PC-9 (cell line): ENCODE measurements at regions not wholly inside any gene's neighbourhood (a gene's known extent, or its start where the extent isn't known, plus 50 kb on each side); places are given as distances from the start of the nearest gene placed in this dataset.

ENCODE experiments used
- BruUV-seq: library from RNA; stranded (reverse); fragments of 400-500 nt; replicated peaks from 2 replicates; lab custom pipeline; 2021; lab: Mats Ljungman, UMichigan
- CTCF ChIA-PET: fragments of 300-600 bp; sonication (Branson Sonifier 250); formaldehyde crosslinking; loops from one replicate; lab custom pipeline; 2022; ENCODE audit warnings: antibody characterized with exemption; lab: Charles Lee
- POLR2A ChIA-PET: fragments of 300-600 bp; sonication (Branson Sonifier 250); formaldehyde crosslinking; loops from one replicate; lab custom pipeline; 2022; ENCODE audit warnings: antibody characterized with exemption; ENCODE audit not compliant: unreplicated experiment; lab: Charles Lee
- DNase-seq, 2 experiments: peaks; one replicate each; pipeline versions ENCODE4 v3.0.0 to v3.0.0-alpha.2; 2015 to 2022; ENCODE audit warnings: mixed read lengths in 1 of 2
- H2AFZ ChIP-seq: fragments of 200-600 bp; sonication (generic); 2 replicates; pipeline ENCODE4 v1.8.1; 2017; ENCODE audit warnings: antibody characterized with exemption
- H3F3A ChIP-seq: fragments of 200-600 bp; sonication (generic); 2 replicates; pipeline ENCODE4 v1.8.1; 2017; ENCODE audit warnings: antibody characterized with exemption, mild to moderate bottlenecking, low read depth; ENCODE audit not compliant: insufficient read depth
- H3K27ac ChIP-seq: fragments of 200-600 bp; sonication (generic); 2 replicates; pipeline ENCODE4 v1.6.1; 2016; ENCODE audit warnings: mixed run types
- H3K27me3 ChIP-seq: fragments of 200-600 bp; sonication (generic); 2 replicates; pipeline ENCODE4 v1.6.1; 2016; ENCODE audit warnings: low read depth, mixed run types; ENCODE audit not compliant: insufficient read depth
- H3K36me3 ChIP-seq: fragments of 200-600 bp; sonication (generic); 2 replicates; pipeline ENCODE4 v1.6.1; 2016; ENCODE audit warnings: low read depth, mixed run types
- H3K4me1 ChIP-seq: fragments of 200-600 bp; sonication (generic); replicated peaks from 2 replicates; pipeline ENCODE4 v1.6.1; 2016; ENCODE audit warnings: mixed run types; ENCODE audit not compliant: insufficient read depth
- H3K4me2 ChIP-seq: fragments of 200-600 bp; sonication (generic); 2 replicates; pipeline ENCODE4 v1.6.1; 2017; ENCODE audit warnings: mixed run types
- H3K4me3 ChIP-seq: fragments of 200-600 bp; sonication (generic); 2 replicates; pipeline ENCODE4 v1.6.1; 2016; ENCODE audit warnings: mixed run types
- H3K79me2 ChIP-seq: fragments of 200-600 bp; sonication (generic); 2 replicates; pipeline ENCODE4 v1.6.1; 2017; ENCODE audit warnings: low read depth, mixed run types
- H3K9me2 ChIP-seq: fragments of 200-600 bp; sonication (generic); 2 replicates; pipeline ENCODE4 v1.8.1; 2017; ENCODE audit warnings: mild to moderate bottlenecking; ENCODE audit not compliant: insufficient read depth
- H3K9me3 ChIP-seq: fragments of 200-600 bp; sonication (generic); 2 replicates; pipeline ENCODE4 v1.8.1; 2016; ENCODE audit warnings: low read depth; ENCODE audit not compliant: insufficient read depth
- H4K20me1 ChIP-seq: fragments of 200-600 bp; sonication (generic); 2 replicates; pipeline ENCODE4 v1.8.1; 2017; ENCODE audit not compliant: insufficient read depth
- CTCF ChIP-seq: fragments of 200-600 bp; sonication (generic); conservative IDR thresholded peaks from 2 replicates; pipeline ENCODE4 v1.6.1; 2017; ENCODE audit warnings: mixed run types, antibody characterized with exemption, mild to moderate bottlenecking, moderate library complexity
- EZH2 ChIP-seq: fragments of 200-600 bp; sonication (generic); IDR thresholded peaks from 2 replicates; pipeline ENCODE4 v1.8.0; 2017; ENCODE audit warnings: antibody characterized with exemption, low read depth
- intact Hi-C: fragments of 100-400 bp; cut with micrococcal nuclease; formaldehyde crosslinking; loops from one replicate; pipeline ENCODE4 v1.10.0; 2022; ENCODE audit not compliant: unreplicated experiment

- intact Hi-C loops, result no loop called here
- 0 out of 2 replicates have a peak, but pooled peaks cover 3% of the 10 kb centered on the region for H3K27me3 ChIP-seq
Measured at GRCh38 chr7:139131-139530, 53.2 kb upstream of the FAM20C start.

GRCh38 chr7:139561-140243 lies 52.7 kb upstream of the FAM20C start:
- CTCF ChIA-PET, result no interaction called here
- Histone ChIP-seq H3K27me3 (0 out of 2 replicates have a peak, but pooled peaks cover 3% of the 10 kb centered on the region), H3K4me1 (no peaks in the 10 kb centered on the region), H3K27ac (no peak overlapping the region), H3F3A (no peaks in the 10 kb centered on the region; the same call in 1 of the 2 replicates), H2AFZ (no peak overlapping the region), H3K79me2 (no peaks in the 10 kb centered on the region), H3K9me3 (no peaks in the 10 kb centered on the region), H3K36me3 (no peaks in the 10 kb centered on the region), H3K4me3 (no peak overlapping the region), H4K20me1 (no peaks in the 10 kb centered on the region), H3K4me2 (no peak overlapping the region), H3K9me2 (no peaks in the 10 kb centered on the region)
- TF ChIP-seq EZH2, result no peak
- no peak for TF ChIP-seq CTCF
- no TSS peak for BruUV-seq
- DNase-seq, result no peak
- intact Hi-C loops, result loop anchor here (5.0 kb wide), 1 partner anchor 37 kb away; no protein-coding TSS in a partner anchor
- POLR2A ChIA-PET, result no interaction called here

More at GRCh38 chr7:139131-139530, 53.2 kb upstream of the FAM20C start:
- H3K36me3 ChIP-seq, result no peaks in the 10 kb centered on the region
- H2AFZ ChIP-seq, result no peak overlapping the region
- CTCF ChIA-PET, result interaction anchor here (0.7 kb wide), 1 partner anchor 49 kb away, joined by 3 read pairs; no protein-coding TSS in a partner anchor
- no peak overlapping the region for H3K4me2 ChIP-seq
- no peaks in the 10 kb centered on the region for H3K4me1 ChIP-seq
- no peaks in the 10 kb centered on the region for H3K79me2 ChIP-seq
- no peaks in the 10 kb centered on the region for H3K9me2 ChIP-seq
- H3K4me3 ChIP-seq, result no peak overlapping the region
- H3F3A ChIP-seq, result no peaks in the 10 kb centered on the region
- no peaks in the 10 kb centered on the region for H4K20me1 ChIP-seq
- no peak for DNase-seq
- H3K9me3 ChIP-seq, result no peaks in the 10 kb centered on the region
- H3K27ac ChIP-seq, result no peak overlapping the region
- BruUV-seq, result no TSS peak
- POLR2A ChIA-PET, result no interaction called here
- TF ChIP-seq EZH2 (no peak), CTCF (no peak)

GRCh38 chr7:140996-141395 lies 51.4 kb upstream of the FAM20C start:
- POLR2A ChIA-PET, result no interaction called here
- Histone ChIP-seq H3K9me2 (no peaks in the 10 kb centered on the region), H4K20me1 (no peaks in the 10 kb centered on the region), H3K27ac (no peak overlapping the region), H3K4me2 (no peak overlapping the region), H3K9me3 (no peaks in the 10 kb centered on the region), H3K79me2 (no peaks in the 10 kb centered on the region), H3K4me1 (no peaks in the 10 kb centered on the region), H3K27me3 (0 out of 2 replicates have a peak, but pooled peaks cover 3% of the 10 kb centered on the region), H3K4me3 (no peak overlapping the region), H3F3A (peaks cover 9% of the 10 kb centered on the region; the same call in 1 of the 2 replicates), H2AFZ (0 out of 2 replicates have a peak overlapping the region, but pooled peaks have one; percentile 39), H3K36me3 (no peaks in the 10 kb centered on the region)
- intact Hi-C loops, result loop anchor here (5.0 kb wide), 1 partner anchor 39 kb away; no protein-coding TSS in a partner anchor
- no TSS peak for BruUV-seq
- CTCF ChIA-PET, result no interaction called here
- no peak for DNase-seq
- TF ChIP-seq EZH2 (no peak), CTCF (no peak)
